Neural cell (in vitro differentiated cells): ENCODE measurements at regions not wholly inside any gene's neighbourhood (a gene's known extent, or its start where the extent isn't known, plus 50 kb on each side); places are given as distances from the start of the nearest gene placed in this dataset.

ENCODE experiments used
- H2AFZ ChIP-seq: fragments of 200-600, 300-800 bp; sonication (generic), shearing (Covaris generic); 2 replicates; pipeline ENCODE4 v1.6.0; 2014; ENCODE audit warnings: low read depth, mild to moderate bottlenecking, antibody characterized with exemption, low read length, moderate library complexity
- H3F3A ChIP-seq: fragments of 200-600 bp; shearing (Covaris generic); 2 replicates; pipeline ENCODE4 v1.6.1; 2016; ENCODE audit warnings: mild to moderate bottlenecking, moderate library complexity, mixed read lengths, antibody characterized with exemption, low read length; ENCODE audit not compliant: insufficient read depth, poor library complexity, severe bottlenecking
- H3K27ac ChIP-seq: fragments of 200-600, 300-800 bp; sonication (generic), shearing (Covaris generic); 2 replicates; pipeline ENCODE4 v1.5.1; 2014; ENCODE audit warnings: mild to moderate bottlenecking, low read length, moderate library complexity
- H3K27me3 ChIP-seq: fragments of 300-800, 200-600 bp; sonication (generic), shearing (Covaris generic); 2 replicates; pipeline ENCODE4 v1.6.0; 2014; ENCODE audit warnings: mild to moderate bottlenecking, low read depth, low read length, moderate library complexity; ENCODE audit not compliant: insufficient read depth
- H3K36me3 ChIP-seq: fragments of 300-800, 200-600 bp; sonication (generic), shearing (Covaris generic); 2 replicates; pipeline ENCODE4 v1.5.1; 2014; ENCODE audit warnings: mild to moderate bottlenecking, antibody characterized with exemption, low read length, moderate library complexity; ENCODE audit not compliant: insufficient read depth
- H3K4me2 ChIP-seq: fragments of 300-800, 200-600 bp; sonication (generic), shearing (Covaris generic); 2 replicates; pipeline ENCODE4 v1.6.0; 2014; ENCODE audit warnings: mild to moderate bottlenecking, low read length
- H3K4me3 ChIP-seq: fragments of 300-800, 200-600 bp; sonication (generic), shearing (Covaris generic); 2 replicates; pipeline ENCODE4 v1.5.1; 2014; ENCODE audit warnings: mild to moderate bottlenecking, low read length, moderate library complexity
- H3K79me2 ChIP-seq: fragments of 200-600 bp; shearing (Covaris generic); replicated peaks from 2 replicates; pipeline ENCODE4 v1.6.0; 2014; ENCODE audit warnings: mild to moderate bottlenecking, low read length, moderate library complexity; ENCODE audit not compliant: insufficient read depth
- H3K9ac ChIP-seq: fragments of 300-800, 200-600 bp; sonication (generic), shearing (Covaris generic); 2 replicates; pipeline ENCODE4 v1.6.1; 2016; ENCODE audit warnings: mild to moderate bottlenecking, low read length, mixed read lengths
- H3K9me2 ChIP-seq: fragments of 200-600 bp; shearing (Covaris generic); 2 replicates; pipeline ENCODE4 v1.6.1; 2016; ENCODE audit warnings: mild to moderate bottlenecking, low read length, mixed read lengths; ENCODE audit not compliant: insufficient read depth
- H3K9me3 ChIP-seq: fragments of 200-600, 300-800 bp; sonication (generic), shearing (Covaris generic); 2 replicates; pipeline ENCODE4 v1.6.1; 2016; ENCODE audit warnings: mild to moderate bottlenecking, mixed run types, low read length, moderate library complexity, mixed read lengths
- H4K20me1 ChIP-seq: fragments of 200-600 bp; shearing (Covaris generic); 2 replicates; pipeline ENCODE4 v1.6.1; 2016; ENCODE audit warnings: mild to moderate bottlenecking, mixed run types; ENCODE audit not compliant: insufficient read depth
- EP300 ChIP-seq: fragments of 450-650 bp; conservative IDR thresholded peaks from 2 replicates; pipeline ENCODE4 v1.6.1; 2014; ENCODE audit warnings: antibody characterized with exemption, mild to moderate bottlenecking, moderate library complexity; ENCODE audit not compliant: poor library complexity, severe bottlenecking
- EZH2 ChIP-seq: fragments of 200-600, 300-800 bp; shearing (Covaris generic), sonication (generic); IDR thresholded peaks from 2 replicates; pipeline ENCODE4 v1.6.1; 2014; ENCODE audit warnings: antibody characterized with exemption, low read length, borderline replicate concordance, mild to moderate bottlenecking; ENCODE audit not compliant: insufficient read depth, poor library complexity, severe bottlenecking
- MXI1 ChIP-seq: fragments of 450-650 bp; conservative IDR thresholded peaks from 2 replicates; pipeline ENCODE4 v1.6.1; 2014; ENCODE audit warnings: antibody characterized with exemption, mild to moderate bottlenecking; ENCODE audit not compliant: poor library complexity, severe bottlenecking
- POLR2AphosphoS5 ChIP-seq: IDR thresholded peaks from 2 replicates; pipeline ENCODE4 v1.6.1; 2012
- RAD21 ChIP-seq: fragments of 450-650 bp; conservative IDR thresholded peaks from 2 replicates; pipeline ENCODE4 v1.6.1; 2014; ENCODE audit warnings: antibody characterized with exemption, mild to moderate bottlenecking, moderate library complexity
- SMC3 ChIP-seq: fragments of 450-650 bp; conservative IDR thresholded peaks from 2 replicates; pipeline ENCODE4 v1.6.1; 2014; ENCODE audit warnings: antibody characterized with exemption, mild to moderate bottlenecking, moderate library complexity; ENCODE audit not compliant: poor library complexity
- TAF1 ChIP-seq: IDR thresholded peaks from 2 replicates; pipeline ENCODE4 v1.6.1; 2012; ENCODE audit warnings: low read depth
- TF ChIP-seq, protein P1 (sequence below): IDR thresholded peaks from 2 replicates; pipeline ENCODE4 v1.6.1; 2012; ENCODE audit warnings: borderline replicate concordance
- TF ChIP-seq, protein P2 (sequence below): fragments of 450-650 bp; IDR thresholded peaks from 2 replicates; pipeline ENCODE4 v1.5.1; 2014; ENCODE audit warnings: antibody characterized with exemption, mild to moderate bottlenecking, moderate library complexity; ENCODE audit not compliant: poor library complexity, severe bottlenecking

DNA sequence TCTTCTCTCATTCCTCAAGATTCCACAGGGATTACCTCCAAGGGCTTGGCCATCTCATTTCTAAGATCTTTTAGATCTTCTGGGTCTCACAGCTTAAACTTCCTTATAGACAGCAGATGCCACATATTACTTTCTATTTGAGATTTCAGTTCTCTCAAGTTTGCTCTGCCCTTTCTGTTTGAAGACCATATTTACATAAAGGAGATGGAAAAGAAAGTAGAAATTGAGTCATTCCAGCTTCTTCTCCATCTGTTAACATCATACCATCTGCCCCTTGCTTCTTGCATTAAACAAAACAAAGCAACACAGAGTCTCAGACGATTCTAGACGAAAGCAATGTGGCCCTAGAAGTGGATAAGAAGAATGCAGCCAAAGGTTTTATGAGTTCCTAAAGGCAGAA, 203.4 kb downstream of the TTLL2 start:
- H3K27ac ChIP-seq = no peak overlapping the region
- no peaks in the 10 kb centered on the region for H3K79me2 ChIP-seq
- no peak overlapping the region for H2AFZ ChIP-seq
- no peak overlapping the region for H3K4me3 ChIP-seq
- no peaks in the 10 kb centered on the region for H3K27me3 ChIP-seq
- no peaks in the 10 kb centered on the region for H3K36me3 ChIP-seq
- H3F3A ChIP-seq = no peaks in the 10 kb centered on the region
- H3K4me2 ChIP-seq = no peak overlapping the region
- no peaks in the 10 kb centered on the region for H4K20me1 ChIP-seq
- TF ChIP-seq, protein P1, sequence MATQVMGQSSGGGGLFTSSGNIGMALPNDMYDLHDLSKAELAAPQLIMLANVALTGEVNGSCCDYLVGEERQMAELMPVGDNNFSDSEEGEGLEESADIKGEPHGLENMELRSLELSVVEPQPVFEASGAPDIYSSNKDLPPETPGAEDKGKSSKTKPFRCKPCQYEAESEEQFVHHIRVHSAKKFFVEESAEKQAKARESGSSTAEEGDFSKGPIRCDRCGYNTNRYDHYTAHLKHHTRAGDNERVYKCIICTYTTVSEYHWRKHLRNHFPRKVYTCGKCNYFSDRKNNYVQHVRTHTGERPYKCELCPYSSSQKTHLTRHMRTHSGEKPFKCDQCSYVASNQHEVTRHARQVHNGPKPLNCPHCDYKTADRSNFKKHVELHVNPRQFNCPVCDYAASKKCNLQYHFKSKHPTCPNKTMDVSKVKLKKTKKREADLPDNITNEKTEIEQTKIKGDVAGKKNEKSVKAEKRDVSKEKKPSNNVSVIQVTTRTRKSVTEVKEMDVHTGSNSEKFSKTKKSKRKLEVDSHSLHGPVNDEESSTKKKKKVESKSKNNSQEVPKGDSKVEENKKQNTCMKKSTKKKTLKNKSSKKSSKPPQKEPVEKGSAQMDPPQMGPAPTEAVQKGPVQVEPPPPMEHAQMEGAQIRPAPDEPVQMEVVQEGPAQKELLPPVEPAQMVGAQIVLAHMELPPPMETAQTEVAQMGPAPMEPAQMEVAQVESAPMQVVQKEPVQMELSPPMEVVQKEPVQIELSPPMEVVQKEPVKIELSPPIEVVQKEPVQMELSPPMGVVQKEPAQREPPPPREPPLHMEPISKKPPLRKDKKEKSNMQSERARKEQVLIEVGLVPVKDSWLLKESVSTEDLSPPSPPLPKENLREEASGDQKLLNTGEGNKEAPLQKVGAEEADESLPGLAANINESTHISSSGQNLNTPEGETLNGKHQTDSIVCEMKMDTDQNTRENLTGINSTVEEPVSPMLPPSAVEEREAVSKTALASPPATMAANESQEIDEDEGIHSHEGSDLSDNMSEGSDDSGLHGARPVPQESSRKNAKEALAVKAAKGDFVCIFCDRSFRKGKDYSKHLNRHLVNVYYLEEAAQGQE = no peak
- TF ChIP-seq TAF1 (no peak), EZH2 (no peak), MXI1 (no peak), SMC3 (no peak), RAD21 (no peak), POLR2AphosphoS5 (no peak), EP300 (no peak)
- TF ChIP-seq, protein P2, sequence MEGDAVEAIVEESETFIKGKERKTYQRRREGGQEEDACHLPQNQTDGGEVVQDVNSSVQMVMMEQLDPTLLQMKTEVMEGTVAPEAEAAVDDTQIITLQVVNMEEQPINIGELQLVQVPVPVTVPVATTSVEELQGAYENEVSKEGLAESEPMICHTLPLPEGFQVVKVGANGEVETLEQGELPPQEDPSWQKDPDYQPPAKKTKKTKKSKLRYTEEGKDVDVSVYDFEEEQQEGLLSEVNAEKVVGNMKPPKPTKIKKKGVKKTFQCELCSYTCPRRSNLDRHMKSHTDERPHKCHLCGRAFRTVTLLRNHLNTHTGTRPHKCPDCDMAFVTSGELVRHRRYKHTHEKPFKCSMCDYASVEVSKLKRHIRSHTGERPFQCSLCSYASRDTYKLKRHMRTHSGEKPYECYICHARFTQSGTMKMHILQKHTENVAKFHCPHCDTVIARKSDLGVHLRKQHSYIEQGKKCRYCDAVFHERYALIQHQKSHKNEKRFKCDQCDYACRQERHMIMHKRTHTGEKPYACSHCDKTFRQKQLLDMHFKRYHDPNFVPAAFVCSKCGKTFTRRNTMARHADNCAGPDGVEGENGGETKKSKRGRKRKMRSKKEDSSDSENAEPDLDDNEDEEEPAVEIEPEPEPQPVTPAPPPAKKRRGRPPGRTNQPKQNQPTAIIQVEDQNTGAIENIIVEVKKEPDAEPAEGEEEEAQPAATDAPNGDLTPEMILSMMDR = no peak
- no peak overlapping the region for H3K9ac ChIP-seq
- H3K9me3 ChIP-seq = no peaks in the 10 kb centered on the region
- H3K9me2 ChIP-seq = no peaks in the 10 kb centered on the region

DNA sequence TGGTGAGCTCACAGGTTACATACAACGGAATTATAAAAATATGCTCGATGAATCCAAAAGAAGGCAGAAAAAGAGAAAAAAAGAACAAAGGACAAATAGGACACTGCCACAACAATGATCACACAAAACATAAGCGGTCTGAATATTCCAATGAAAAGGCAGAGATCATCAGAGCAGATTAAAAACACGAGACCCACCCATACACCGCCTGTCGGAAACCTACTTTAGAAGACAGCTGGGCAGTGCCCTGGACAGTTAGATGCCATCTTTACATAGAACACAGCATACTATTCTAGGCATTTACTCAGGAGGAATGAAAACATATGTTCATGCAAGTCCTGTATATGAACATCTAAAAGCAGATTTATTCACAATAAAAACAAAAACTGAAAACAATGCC, 204.1 kb downstream of the TTLL2 start:
- no peaks in the 10 kb centered on the region for H3K9me3 ChIP-seq
- TF ChIP-seq EZH2 (no peak), MXI1 (no peak), RAD21 (no peak), EP300 (no peak), TAF1 (no peak), POLR2AphosphoS5 (no peak), SMC3 (no peak)
- TF ChIP-seq, protein P1 = no peak
- TF ChIP-seq, protein P2 = no peak

More for the DNA sequence above, 204.1 kb downstream of the TTLL2 start:
- Histone ChIP-seq H3K27ac (no peak overlapping the region), H2AFZ (no peak overlapping the region), H3K36me3 (no peaks in the 10 kb centered on the region), H3K27me3 (no peaks in the 10 kb centered on the region), H3K9ac (no peak overlapping the region), H3K9me2 (no peaks in the 10 kb centered on the region), H3F3A (no peaks in the 10 kb centered on the region), H3K4me3 (no peak overlapping the region), H3K79me2 (no peaks in the 10 kb centered on the region), H4K20me1 (no peaks in the 10 kb centered on the region), H3K4me2 (no peak overlapping the region)
